ENCODE measurements at regions not wholly inside any gene's neighbourhood (a gene's known extent, or its start where the extent isn't known, plus 50 kb on each side); places are given as distances from the start of the nearest gene placed in this dataset.

GRCh38 chr11:127818625-127819024 lies 768.7 kb downstream of the ETS1 start:
- H3K27me3 ChIP-seq (ENCODE audit: control insufficient read depth in 2 of 2, insufficient read depth in 2 of 2, low read length in 2 of 2): no peaks in the 10 kb centered on the region
- no peaks in the 10 kb centered on the region for H3K4me1 ChIP-seq (ENCODE audit: control insufficient read depth, extremely low read depth, insufficient read depth, low read length)
- no peaks in the 10 kb centered on the region for H4K20me1 ChIP-seq (replicated peaks; ENCODE audit: control insufficient read depth, extremely low read depth, insufficient read depth, low read length)
- H3K36me3 ChIP-seq (ENCODE audit: control insufficient read depth in 2 of 2, extremely low read depth in 1 of 2, insufficient read depth in 2 of 2, low read length in 2 of 2): no peaks in the 10 kb centered on the region
- H3K9me3 ChIP-seq (replicated peaks; ENCODE audit: control insufficient read depth, insufficient read depth, low read length): no peaks in the 10 kb centered on the region
- H2AFZ ChIP-seq (ENCODE audit: low read depth, low read length): no peak overlapping the region
- intact Hi-C loops (cut with micrococcal nuclease): no loop called here
- BruUV-seq (replicated peaks): no TSS peak
- no peaks in the 10 kb centered on the region for H3K79me2 ChIP-seq (ENCODE audit: control insufficient read depth, insufficient read depth, low read length)
- dilution Hi-C loops (cut with MboI; ENCODE audit: extremely low pct_ligation_motif_present, low sequenced_read_pairs): no loop called here
- no peak overlapping the region for H3K27ac ChIP-seq (ENCODE audit: insufficient read depth, low read depth, low read length)
- no peaks in the 10 kb centered on the region for H3K9me1 ChIP-seq (replicated peaks; ENCODE audit: control insufficient read depth, extremely low read depth, insufficient read depth, low read length)
- no peak overlapping the region for H3K4me3 ChIP-seq (replicated peaks in 1 of 3; ENCODE audit: insufficient read depth in 1 of 3, low read depth in 1 of 3, low read length in 3 of 3)
- H3K9ac ChIP-seq (replicated peaks; ENCODE audit: extremely low read depth, insufficient read depth, low read length): no peak overlapping the region
- ChIA-PET CTCF (no interaction called here), POLR2A (no interaction called here)
- no peak for TF ChIP-seq MAX (IDR thresholded peaks at IDR 0.05; ENCODE audit: insufficient read depth, insufficient read length)
- TF ChIP-seq POLR2AphosphoS5 (IDR thresholded peaks at IDR 0.05; ENCODE audit: insufficient read depth, low read depth, low read length): no peak
- no peak for TF ChIP-seq MYC (IDR thresholded peaks at IDR 0.05; ENCODE audit: low read depth, low read length)
- no peak for TF ChIP-seq CTCF (IDR thresholded peaks at IDR 0.05; ENCODE audit: extremely low read depth in 1 of 2, insufficient read depth in 1 of 2, low read depth in 1 of 2, low read length in 2 of 2)
- no peak for TF ChIP-seq GATA2 (IDR thresholded peaks at IDR 0.05; ENCODE audit: insufficient read depth, insufficient read length, low read depth, low read length)
- TF ChIP-seq EZH2 (IDR thresholded peaks at IDR 0.05; ENCODE audit: borderline replicate concordance, low read depth, low read length, severe bottlenecking): no peak
- no peak for TF ChIP-seq POLR2A (IDR thresholded peaks at IDR 0.05; ENCODE audit: low read depth, low read length)
- TF ChIP-seq JUN (IDR thresholded peaks at IDR 0.05; ENCODE audit: borderline replicate concordance, insufficient read depth, insufficient read length, low read depth): no peak
- TF ChIP-seq FOS (IDR thresholded peaks at IDR 0.05; ENCODE audit: borderline replicate concordance, insufficient read depth, low read length): no peak
- FAIRE-seq (no peak), DNase-seq (ENCODE audit: low read depth, low spot score) (no peak)
- no peak overlapping the region for H3K4me2 ChIP-seq (ENCODE audit: insufficient read depth, low read length)

All from endothelial cell of umbilical vein (primary cell).